ENCODE measurements at regions not wholly inside any gene's neighbourhood (a gene's known extent, or its start where the extent isn't known, plus 50 kb on each side); places are given as distances from the start of the nearest gene placed in this dataset.

GRCh38 chr2:234672498-234673150 lies 175.7 kb upstream of the ARL4C start:
- TF ChIP-seq CTCF (IDR thresholded peaks at IDR 0.05; ENCODE audit: insufficient read depth, low read depth, low read length, missing control alignments): no peak

GRCh38 chr2:234671716-234672115 lies 174.8 kb upstream of the ARL4C start:
- no peak for TF ChIP-seq CTCF (IDR thresholded peaks at IDR 0.05; ENCODE audit: insufficient read depth, low read depth, low read length, missing control alignments)
- DNase-seq (ENCODE audit: low read depth): no peak
- H3K4me3 ChIP-seq (ENCODE audit: low read depth, low read length): no peak overlapping the region

More at GRCh38 chr2:234672498-234673150, 175.7 kb upstream of the ARL4C start:
- no peak overlapping the region for H3K4me3 ChIP-seq (ENCODE audit: low read depth, low read length)
- DNase-seq (ENCODE audit: low read depth): no peak

DNA sequence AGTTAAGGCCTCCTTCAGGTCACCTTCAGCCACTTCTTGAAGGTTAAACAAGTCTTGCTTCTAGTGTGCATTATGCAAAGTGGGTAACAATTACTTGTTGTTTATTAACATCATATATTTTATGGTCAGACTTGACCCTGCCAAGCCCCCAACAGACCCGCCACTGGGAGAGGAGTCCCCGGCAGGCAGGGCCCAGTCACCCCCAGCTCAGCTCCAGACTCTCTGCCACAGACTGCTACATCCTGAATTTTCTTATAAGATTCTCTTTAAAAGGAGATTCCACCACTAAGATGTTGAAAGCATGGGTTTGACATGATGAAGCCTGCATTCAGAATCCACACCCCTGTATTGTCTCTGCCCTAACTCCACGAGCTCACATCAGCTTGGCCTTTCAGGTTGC lies 174.3 kb upstream of the ARL4C start:
- no peak overlapping the region for H3K4me3 ChIP-seq (ENCODE audit: low read depth, low read length)
- no peak for TF ChIP-seq CTCF (IDR thresholded peaks at IDR 0.05; ENCODE audit: insufficient read depth, low read depth, low read length, missing control alignments)
- no peak for DNase-seq (ENCODE audit: low read depth)

GRCh38 chr2:234670806-234671205 lies 173.9 kb upstream of the ARL4C start:
- DNase-seq (ENCODE audit: low read depth): no peak
- H3K4me3 ChIP-seq (ENCODE audit: low read depth, low read length): no peak overlapping the region
- TF ChIP-seq CTCF (IDR thresholded peaks at IDR 0.05; ENCODE audit: insufficient read depth, low read depth, low read length, missing control alignments): no peak

GRCh38 chr2:234670052-234670451 lies 173.2 kb upstream of the ARL4C start:
- DNase-seq (ENCODE audit: low read depth): no peak
- H3K4me3 ChIP-seq (ENCODE audit: low read depth, low read length): no peak overlapping the region
- no peak for TF ChIP-seq CTCF (IDR thresholded peaks at IDR 0.05; ENCODE audit: insufficient read depth, low read depth, low read length, missing control alignments)

GRCh38 chr2:234669621-234670020 lies 172.7 kb upstream of the ARL4C start:
- no peak for TF ChIP-seq CTCF (IDR thresholded peaks at IDR 0.05; ENCODE audit: insufficient read depth, low read depth, low read length, missing control alignments)
- no peak for DNase-seq (ENCODE audit: low read depth)
- H3K4me3 ChIP-seq (ENCODE audit: low read depth, low read length): no peak overlapping the region

- no peak for TF ChIP-seq CTCF (IDR thresholded peaks at IDR 0.05; ENCODE audit: insufficient read depth, low read depth, low read length, missing control alignments)
- H3K4me3 ChIP-seq (ENCODE audit: low read depth, low read length): no peak overlapping the region
- DNase-seq (ENCODE audit: low read depth): no peak
Observed at GRCh38 chr2:234669001-234669400, 172.1 kb upstream of the ARL4C start.
